HepG2 (cell line): ENCODE measurements at regions not wholly inside any gene's neighbourhood (a gene's known extent, or its start where the extent isn't known, plus 50 kb on each side); places are given as distances from the start of the nearest gene placed in this dataset.

Experiments used
- ATAC-seq: fragments of 200-7000 bp; cut with Tn5 transposase; 3 replicates; pipeline ENCODE4 v1.9.1; 2020; ENCODE audit warnings: mild to moderate bottlenecking, moderate library complexity
- BruUV-seq: library from RNA; stranded (reverse); fragments of 400-500 nt; replicated peaks from 2 replicates; lab custom pipeline; 2021; lab: Mats Ljungman, UMichigan
- CTCF ChIA-PET: fragments of 300-600 bp; formaldehyde crosslinking; extraction: SDS; loops from one replicate; lab custom pipeline; 2021; ENCODE audit warnings: low total read pairs, inconsistent platforms, low intra/inter-chr PET ratio; lab: Yijun Ruan, JAX
- POLR2A ChIA-PET: fragments of 350-600 bp; sonication (Branson Sonifier 250); formaldehyde crosslinking; loops from one replicate; lab custom pipeline; 2020; ENCODE audit warnings: antibody characterized with exemption, inconsistent platforms; lab: Yijun Ruan, JAX
- DNase-seq: peaks from one replicate; pipeline ENCODE4 v3.0.0-alpha.2; 2015; ENCODE audit warnings: low spot score
- FAIRE-seq: peaks from 3 replicates; lab custom pipeline; 2011; peaks lifted over from hg19 to GRCh38; lab: Jason Lieb, UNC
- H2AFZ ChIP-seq: one replicate; pipeline ENCODE4 v1.6.1; 2011; ENCODE audit warnings: low read length, inconsistent platforms
- H3K27ac ChIP-seq: fragments of 300-600 bp; 3 replicates; pipeline ENCODE4 v1.8.0; 2011; ENCODE audit warnings: mixed run types, mild to moderate bottlenecking, mixed read lengths, low read length, inconsistent platforms; ENCODE audit not compliant: insufficient read depth; ENCODE audit errors: extremely low read length
- H3K27me3 ChIP-seq, 2 experiments: fragments of 200-600 bp in 1 of 2; 2 replicates in 1 of 2; 3 replicates in 1 of 2; pipeline versions ENCODE4 v1.6.0 to v1.8.0; 2011; ENCODE audit warnings: low read length in 2 of 2, mild to moderate bottlenecking in 2 of 2, moderate library complexity in 2 of 2, inconsistent platforms in 1 of 2; ENCODE audit not compliant: insufficient read depth in 2 of 2, control insufficient read depth in 1 of 2
- H3K36me3 ChIP-seq, 2 experiments: fragments of 200-600 bp in 1 of 2; replicated peaks in 1 of 2; 2 replicates in 1 of 2; 3 replicates in 1 of 2; pipeline versions ENCODE4 v1.5.1 to v1.8.0; 2011; ENCODE audit warnings: low read length in 2 of 2, inconsistent platforms in 1 of 2; ENCODE audit not compliant: insufficient read depth in 2 of 2, control insufficient read depth in 1 of 2
- H3K4me1 ChIP-seq: 2 replicates; pipeline ENCODE4 v1.5.1; 2012; ENCODE audit warnings: low read length, inconsistent platforms; ENCODE audit not compliant: insufficient read depth
- H3K4me2 ChIP-seq: 2 replicates; pipeline ENCODE4 v1.6.0; 2011; ENCODE audit warnings: low read depth, low read length, inconsistent platforms
- H3K4me3 ChIP-seq, 3 experiments: fragments of 200-600 bp in 1 of 3; sonication (generic), shearing (Covaris generic) in 1 of 3; replicated peaks in 1 of 3; 2 replicates each; pipeline ENCODE4 v1.5.1; 2011 to 2016; ENCODE audit warnings: low read length in 3 of 3, inconsistent platforms in 2 of 3, low read depth in 2 of 3, mild to moderate bottlenecking in 2 of 3, control low read depth in 1 of 3, mixed read lengths in 1 of 3; ENCODE audit not compliant: insufficient read depth in 1 of 3
- H3K79me2 ChIP-seq: one replicate; pipeline ENCODE4 v1.6.1; 2011; ENCODE audit warnings: low read length, inconsistent platforms; ENCODE audit not compliant: insufficient read depth
- H3K9ac ChIP-seq: 2 replicates; pipeline ENCODE4 v1.6.0; 2011; ENCODE audit warnings: mild to moderate bottlenecking, low read depth, low read length, inconsistent platforms; ENCODE audit not compliant: insufficient read depth
- H3K9me3 ChIP-seq: 2 replicates; pipeline ENCODE4 v1.5.1; 2012; ENCODE audit warnings: mild to moderate bottlenecking, low read length
- H4K20me1 ChIP-seq: 2 replicates; pipeline ENCODE4 v1.6.0; 2011; ENCODE audit warnings: inconsistent platforms, mild to moderate bottlenecking, low read length, moderate library complexity; ENCODE audit not compliant: insufficient read depth
- ATF7 ChIP-seq, 2 experiments: fragments of 450-650 bp in 1 of 2; sonication (generic) in 1 of 2; formaldehyde crosslinking in 1 of 2; IDR thresholded peaks; 2 replicates each; pipeline versions ENCODE4 v1.4.0 to v1.6.1; 2016 to 2020; ENCODE audit warnings: antibody characterized with exemption in 1 of 2, mild to moderate bottlenecking in 1 of 2, missing genetic modification reagents in 1 of 2
- KMT2B ChIP-seq: IDR thresholded peaks from 2 replicates; pipeline ENCODE4 v1.6.1; 2016; ENCODE audit warnings: missing genetic modification reagents, missing compliant biosample characterization
- MAFK ChIP-seq, 2 experiments: IDR thresholded peaks in 1 of 2; conservative IDR thresholded peaks in 1 of 2; 2 replicates each; pipeline ENCODE4 v1.6.1; 2011; ENCODE audit warnings: improper control_type of control experiment in 2 of 2, low read length in 2 of 2
- RFX3 ChIP-seq: IDR thresholded peaks from 2 replicates; pipeline ENCODE4 v1.6.1; 2016; ENCODE audit warnings: missing biosample characterization, missing genetic modification reagents
- ZFP36 ChIP-seq: fragments of 150-350 bp; IDR thresholded peaks from 2 replicates; pipeline ENCODE4 v1.6.1; 2018; ENCODE audit warnings: borderline replicate concordance, low read length, low read depth; ENCODE audit not compliant: partially characterized antibody
- ZNF143 ChIP-seq: sonication (generic); formaldehyde crosslinking; IDR thresholded peaks from 2 replicates; pipeline ENCODE4 v1.4.0; 2020; ENCODE audit warnings: missing genetic modification reagents
- ZNF253 ChIP-seq: sonication (generic); formaldehyde crosslinking; IDR thresholded peaks from 2 replicates; pipeline ENCODE4 v1.8.0; 2022; ENCODE audit warnings: mild to moderate bottlenecking, missing genetic modification reagents, borderline replicate concordance
- ZNF335 ChIP-seq: sonication (generic); formaldehyde crosslinking; IDR thresholded peaks from 2 replicates; pipeline ENCODE4 v1.4.0; 2020; ENCODE audit warnings: missing genetic modification reagents
- ZNF33A ChIP-seq: sonication (generic); formaldehyde crosslinking; IDR thresholded peaks from 2 replicates; pipeline ENCODE4 v1.5.1; 2020; ENCODE audit warnings: missing genetic modification reagents, mild to moderate bottlenecking, moderate library complexity, borderline replicate concordance
- ZNF468 ChIP-seq: sonication (generic); formaldehyde crosslinking; IDR thresholded peaks from 2 replicates; pipeline ENCODE4 v1.8.0; 2022; ENCODE audit warnings: mild to moderate bottlenecking, moderate library complexity, missing genetic modification reagents
- ZNF562 ChIP-seq: sonication (generic); formaldehyde crosslinking; IDR thresholded peaks from 2 replicates; pipeline ENCODE4 v1.8.0; 2022; ENCODE audit warnings: missing genetic modification reagents, borderline replicate concordance
- ZNF597 ChIP-seq: sonication (generic); formaldehyde crosslinking; IDR thresholded peaks from 2 replicates; pipeline ENCODE4 v1.5.0; 2020; ENCODE audit warnings: missing genetic modification reagents
- ZNF614 ChIP-seq: IDR thresholded peaks from 2 replicates; pipeline ENCODE4 v1.6.1; 2018; ENCODE audit warnings: missing biosample characterization, missing genetic modification reagents, inconsistent platforms, borderline replicate concordance
- ZNF784 ChIP-seq: sonication (generic); formaldehyde crosslinking; IDR thresholded peaks from 2 replicates; pipeline ENCODE4 v1.5.1; 2020; ENCODE audit warnings: missing genetic modification reagents, mild to moderate bottlenecking, borderline replicate concordance
- WGBS: methylation state at CpG from one replicate; pipeline ENCODE4 v1.1.6; 2017; ENCODE audit warnings: low lambda C conversion rate; 5-methylcytosine and 5-hydroxymethylcytosine counted together
- in situ Hi-C: cut with HindIII; loops from 2 replicates; pipeline ENCODE4 v1.10.0; 2017; ENCODE audit warnings: low pct_unique_long_range_greater_than_20kb; ENCODE audit not compliant: extremely low pct_ligation_motif_present
- intact Hi-C: fragments of 100-400 bp; cut with micrococcal nuclease; formaldehyde crosslinking; loops from one replicate; pipeline ENCODE4 v1.10.0; 2022; ENCODE audit not compliant: unreplicated experiment
- TF ChIP-seq, protein P1 (sequence below): sonication (generic); formaldehyde crosslinking; IDR thresholded peaks from 2 replicates; pipeline ENCODE4 v1.5.1; 2020; ENCODE audit warnings: missing genetic modification reagents, mild to moderate bottlenecking, borderline replicate concordance

GRCh38 chr3:147958754-147959153 is 549.6 kb downstream of the ZIC1 start:
- Histone ChIP-seq H3K9me3 (no peaks in the 10 kb centered on the region), H4K20me1 (no peaks in the 10 kb centered on the region), H3K27me3 (no peaks in the 10 kb centered on the region), H3K4me3 (no peak overlapping the region), H3K4me1 (no peaks in the 10 kb centered on the region), H3K9ac (no peak overlapping the region), H3K27ac (no peak overlapping the region), H3K4me2 (no peak overlapping the region), H2AFZ (no peak overlapping the region), H3K79me2 (no peaks in the 10 kb centered on the region), H3K36me3 (no peaks in the 10 kb centered on the region)
- FAIRE-seq: no peak
- no peak for DNase-seq
- intact Hi-C loops (no loop called here), in situ Hi-C loops (no loop called here)
- TF ChIP-seq RFX3 (CRISPR knock-in tag) (no peak), ZNF335 (CRISPR knock-in tag) (no peak), ATF7 (IDR thresholded peaks at IDR 0.05) (no peak), ATF7 (CRISPR knock-in tag; IDR thresholded peaks at IDR 0.05) (no peak), ZNF614 (CRISPR knock-in tag) (no peak)
- TF ChIP-seq, protein P1, sequence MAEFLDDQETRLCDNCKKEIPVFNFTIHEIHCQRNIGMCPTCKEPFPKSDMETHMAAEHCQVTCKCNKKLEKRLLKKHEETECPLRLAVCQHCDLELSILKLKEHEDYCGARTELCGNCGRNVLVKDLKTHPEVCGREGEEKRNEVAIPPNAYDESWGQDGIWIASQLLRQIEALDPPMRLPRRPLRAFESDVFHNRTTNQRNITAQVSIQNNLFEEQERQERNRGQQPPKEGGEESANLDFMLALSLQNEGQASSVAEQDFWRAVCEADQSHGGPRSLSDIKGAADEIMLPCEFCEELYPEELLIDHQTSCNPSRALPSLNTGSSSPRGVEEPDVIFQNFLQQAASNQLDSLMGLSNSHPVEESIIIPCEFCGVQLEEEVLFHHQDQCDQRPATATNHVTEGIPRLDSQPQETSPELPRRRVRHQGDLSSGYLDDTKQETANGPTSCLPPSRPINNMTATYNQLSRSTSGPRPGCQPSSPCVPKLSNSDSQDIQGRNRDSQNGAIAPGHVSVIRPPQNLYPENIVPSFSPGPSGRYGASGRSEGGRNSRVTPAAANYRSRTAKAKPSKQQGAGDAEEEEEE: no peak
- ChIA-PET CTCF (no interaction called here), POLR2A (no interaction called here)
- WGBS: 27% methylated on average over 1 of the region's 1 CpG
- BruUV-seq: no TSS peak
- no peak for ATAC-seq

GRCh38 chr3:147960786-147961185 is 551.6 kb downstream of the ZIC1 start:
- Histone ChIP-seq H3K79me2 (no peaks in the 10 kb centered on the region), H3K4me2 (no peak overlapping the region), H3K27ac (no peak overlapping the region), H3K4me1 (no peaks in the 10 kb centered on the region), H3K9ac (no peak overlapping the region), H2AFZ (no peak overlapping the region), H3K36me3 (no peaks in the 10 kb centered on the region), H4K20me1 (no peaks in the 10 kb centered on the region), H3K9me3 (no peaks in the 10 kb centered on the region), H3K27me3 (no peaks in the 10 kb centered on the region), H3K4me3 (no peak overlapping the region)
- no peak for TF ChIP-seq ZNF143 (CRISPR knock-in tag)
- no peak for TF ChIP-seq MAFK (conservative IDR thresholded peaks at IDR 0.05 in 1 of 2, IDR thresholded peaks at IDR 0.05 in 1 of 2; ENCODE audit: low read length in 2 of 2)
- TF ChIP-seq KMT2B: no peak
- TF ChIP-seq ZNF468 (CRISPR knock-in tag): no peak
- no peak for TF ChIP-seq ZNF597 (CRISPR knock-in tag)
- no peak for TF ChIP-seq ZNF784
- no peak for TF ChIP-seq ZNF33A (CRISPR knock-in tag)
- no peak for TF ChIP-seq ZNF253 (CRISPR knock-in tag)
- TF ChIP-seq ZNF562 (CRISPR knock-in tag): no peak
- TF ChIP-seq ZFP36: no peak
- no peak for ATAC-seq
- in situ Hi-C loops (no loop called here), intact Hi-C loops (no loop called here)
- no peak for DNase-seq
- CTCF ChIA-PET: no interaction called here
- no TSS peak for BruUV-seq
- WGBS: 51% methylated on average over 6 of the region's 6 CpGs
- POLR2A ChIA-PET: no interaction called here
- no peak for FAIRE-seq
